ENCODE measurements at regions not wholly inside any gene's neighbourhood (a gene's known extent, or its start where the extent isn't known, plus 50 kb on each side); places are given as distances from the start of the nearest gene placed in this dataset.
"Not testable (repeated sequence)": the region's sequence is repeated elsewhere in the genome, so short reads cannot be mapped to it uniquely, and the experiment has no call there.

GRCh38 chr6:105867277-105867676 lies 218.9 kb upstream of the PRDM1 start:
- Histone ChIP-seq H3K36me3 (ENCODE audit: insufficient read depth, low read length) (no peaks in the 10 kb centered on the region), H3K4me3 (ENCODE audit: low read length) (no peak overlapping the region), H3K4me1 (ENCODE audit: insufficient read depth, low read length) (no peaks in the 10 kb centered on the region), H3K27ac (ENCODE audit: low read depth in 1 of 2, low read length in 2 of 2) (no peak overlapping the region), H3K9me3 (ENCODE audit: control insufficient read depth in 1 of 2, insufficient read depth in 1 of 2, low read length in 2 of 2) (no peaks in the 10 kb centered on the region), H3K27me3 (ENCODE audit: control insufficient read depth in 1 of 2, insufficient read depth in 2 of 2, low read length in 2 of 2) (no peaks in the 10 kb centered on the region)
- ChIA-PET POLR2A (no interaction called here), CTCF (no interaction called here)
- no peak for ATAC-seq (ENCODE audit: poor library complexity)
- Mint-ChIP-seq H3K4me3 (no peak overlapping the region), H3K27me3 (peaks cover 8% of the 10 kb centered on the region), H3K27ac (no peak overlapping the region), H3K36me3 (ENCODE audit: low read depth) (no peaks in the 10 kb centered on the region), H3K9me3 (peaks cover 2% of the 10 kb centered on the region), H3K4me1 (ENCODE audit: low read depth) (no peaks in the 10 kb centered on the region)
- peak in 2 of 14 experiments; percentile 29 for DNase-seq
- intact Hi-C loops (cut with DNase I, micrococcal nuclease), result no loop called here
- TF ChIP-seq CTCF (IDR thresholded peaks at IDR 0.05), result no peak

DNA sequence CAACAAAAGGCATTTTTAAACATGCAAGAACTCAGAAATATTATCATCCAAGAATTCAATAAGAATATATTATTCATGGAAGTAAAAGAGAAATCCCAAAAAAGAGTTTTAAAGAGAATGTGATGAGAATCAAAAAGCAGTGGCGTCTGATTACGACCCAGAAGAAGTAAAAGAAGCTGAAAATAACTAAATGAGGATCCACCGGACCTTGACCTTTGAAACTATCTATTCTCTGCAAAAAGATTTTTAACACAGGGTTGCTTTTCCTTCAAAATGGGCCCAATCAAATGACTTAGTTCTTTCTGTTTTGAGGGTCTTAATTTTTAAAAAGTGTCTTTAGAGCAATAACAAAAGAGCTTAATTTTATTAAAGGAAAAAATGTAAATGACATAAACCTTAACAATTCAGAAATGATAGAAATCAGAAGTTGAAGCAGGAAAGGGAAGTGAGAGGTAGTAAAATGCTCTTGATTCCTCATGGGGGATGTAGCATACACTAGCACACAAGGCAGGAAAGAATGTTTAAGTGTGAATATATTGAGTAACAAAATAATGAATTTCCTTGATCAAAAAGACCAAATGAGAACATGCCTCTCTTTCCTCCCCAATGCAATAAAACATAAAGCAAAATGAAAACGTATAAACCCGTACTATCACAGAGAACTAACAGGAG lies 223.1 kb upstream of the PRDM1 start:
- Histone ChIP-seq H3K27ac (ENCODE audit: low read depth in 1 of 2, low read length in 2 of 2) (no peak overlapping the region), H3K9me3 (ENCODE audit: control insufficient read depth in 1 of 2, insufficient read depth in 1 of 2, low read length in 2 of 2) (no peaks in the 10 kb centered on the region), H3K4me1 (ENCODE audit: insufficient read depth, low read length) (no peaks in the 10 kb centered on the region), H3K36me3 (ENCODE audit: insufficient read depth, low read length) (no peaks in the 10 kb centered on the region), H3K27me3 (ENCODE audit: control insufficient read depth in 1 of 2, insufficient read depth in 2 of 2, low read length in 2 of 2) (no peaks in the 10 kb centered on the region), H3K4me3 (ENCODE audit: low read length) (no peak overlapping the region)
- H3K27ac Mint-ChIP-seq, result no peak overlapping the region
- ChIA-PET CTCF (no interaction called here), POLR2A (no interaction called here)
- intact Hi-C loops (cut with DNase I, micrococcal nuclease), result no loop called here
- ATAC-seq (ENCODE audit: poor library complexity) (no peak), DNase-seq (no peak)
- peaks cover 2% of the 10 kb centered on the region for H3K9me3 Mint-ChIP-seq
- H3K27me3 Mint-ChIP-seq, result no peaks in the 10 kb centered on the region
- H3K36me3 Mint-ChIP-seq (ENCODE audit: low read depth), result no peaks in the 10 kb centered on the region
- no peak overlapping the region for H3K4me3 Mint-ChIP-seq
- H3K4me1 Mint-ChIP-seq (ENCODE audit: low read depth), result no peaks in the 10 kb centered on the region
- TF ChIP-seq CTCF (IDR thresholded peaks at IDR 0.05), result no peak

DNA sequence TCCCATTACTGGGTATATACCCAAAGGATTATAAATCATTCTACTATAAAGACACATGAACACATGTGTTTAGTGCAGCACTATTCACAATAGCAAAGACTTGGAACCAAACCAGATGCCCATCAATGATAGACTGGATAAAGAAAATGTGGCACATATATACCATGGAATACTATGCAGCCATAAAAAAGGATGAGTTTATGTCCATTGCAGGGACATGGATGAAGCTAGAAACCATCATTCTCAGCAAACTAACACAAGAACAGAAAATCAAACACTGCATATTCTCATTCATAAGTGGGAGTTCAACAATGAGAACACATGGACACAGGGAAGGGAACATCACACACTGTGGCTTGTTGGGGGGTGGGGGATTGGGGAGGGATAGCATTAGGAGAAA lies 225.2 kb upstream of the PRDM1 start:
- ATAC-seq (ENCODE audit: poor library complexity); H3K4me3 Mint-ChIP-seq: not testable (repeated sequence)

DNA sequence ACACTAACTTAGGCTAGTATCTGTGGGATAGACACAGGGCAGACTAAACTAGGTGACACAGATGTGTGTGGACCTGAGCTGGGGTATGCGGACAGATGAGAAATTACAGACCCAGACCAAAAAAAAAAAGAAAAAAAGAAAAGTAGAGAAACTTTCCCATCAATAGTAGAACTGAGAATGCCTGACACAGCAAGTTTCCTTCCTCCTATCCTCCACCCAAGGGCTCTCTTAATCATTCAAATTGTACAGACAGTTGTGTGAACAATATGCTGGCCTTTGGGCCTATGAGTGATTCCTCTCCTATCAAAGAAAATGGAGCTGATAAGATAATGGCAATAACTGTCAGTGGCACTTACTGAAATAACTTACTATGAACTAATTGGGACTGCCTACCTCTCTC lies 226.7 kb upstream of the PRDM1 start:
- no peaks in the 10 kb centered on the region for H3K36me3 Mint-ChIP-seq (ENCODE audit: low read depth)
- Histone ChIP-seq H3K4me1 (ENCODE audit: insufficient read depth, low read length) (no peaks in the 10 kb centered on the region), H3K27ac (ENCODE audit: low read depth in 1 of 2, low read length in 2 of 2) (no peak overlapping the region), H3K36me3 (ENCODE audit: insufficient read depth, low read length) (no peaks in the 10 kb centered on the region), H3K4me3 (ENCODE audit: low read length) (no peak overlapping the region), H3K9me3 (ENCODE audit: control insufficient read depth in 1 of 2, insufficient read depth in 1 of 2, low read length in 2 of 2) (no peaks in the 10 kb centered on the region), H3K27me3 (ENCODE audit: control insufficient read depth in 1 of 2, insufficient read depth in 2 of 2, low read length in 2 of 2) (no peaks in the 10 kb centered on the region)
- no peaks in the 10 kb centered on the region for H3K4me1 Mint-ChIP-seq (ENCODE audit: low read depth)
- CTCF ChIA-PET, result no interaction called here
- ATAC-seq (ENCODE audit: poor library complexity) (no peak), DNase-seq (no peak)
- POLR2A ChIA-PET, result no interaction called here
- intact Hi-C loops (cut with DNase I, micrococcal nuclease), result no loop called here
- H3K9me3 Mint-ChIP-seq, result no peaks in the 10 kb centered on the region
- no peak overlapping the region for H3K27ac Mint-ChIP-seq
- no peak overlapping the region for H3K4me3 Mint-ChIP-seq
- no peak for TF ChIP-seq CTCF (IDR thresholded peaks at IDR 0.05)
- no peaks in the 10 kb centered on the region for H3K27me3 Mint-ChIP-seq

More for the DNA sequence above, 225.2 kb upstream of the PRDM1 start:
- DNase-seq; CTCF ChIA-PET; H3K4me1 Mint-ChIP-seq (ENCODE audit: low read depth); H3K27me3 Mint-ChIP-seq; H3K9me3 ChIP-seq (ENCODE audit: control insufficient read depth in 1 of 2, insufficient read depth in 1 of 2, low read length in 2 of 2); POLR2A ChIA-PET; H3K36me3 Mint-ChIP-seq (ENCODE audit: low read depth); H3K4me3 ChIP-seq (ENCODE audit: low read length); H3K9me3 Mint-ChIP-seq; H3K27ac ChIP-seq (ENCODE audit: low read depth in 1 of 2, low read length in 2 of 2); H3K36me3 ChIP-seq (ENCODE audit: insufficient read depth, low read length); H3K4me1 ChIP-seq (ENCODE audit: insufficient read depth, low read length); H3K27me3 ChIP-seq (ENCODE audit: control insufficient read depth in 1 of 2, insufficient read depth in 2 of 2, low read length in 2 of 2); intact Hi-C loops (cut with DNase I, micrococcal nuclease); H3K27ac Mint-ChIP-seq: not testable (repeated sequence)

DNA sequence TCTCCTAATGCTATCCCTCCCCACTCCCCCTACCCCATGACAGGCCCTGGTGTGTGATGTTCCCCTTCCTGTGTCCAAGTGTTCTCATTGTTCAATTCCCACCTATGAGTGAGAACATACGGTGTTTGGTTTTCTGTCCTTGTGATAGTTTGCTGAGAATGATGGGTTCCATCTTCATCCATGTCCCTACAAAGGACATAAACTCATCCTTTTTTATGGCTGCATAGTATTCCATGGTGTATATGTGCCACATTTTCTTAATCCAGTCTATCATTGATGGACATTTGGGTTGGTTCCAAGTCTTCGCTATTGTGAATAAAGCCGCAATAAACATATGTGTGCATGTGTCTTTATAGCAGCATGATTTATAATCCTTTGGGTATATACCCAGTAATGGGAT lies 227.5 kb upstream of the PRDM1 start:
- H3K36me3 Mint-ChIP-seq (ENCODE audit: low read depth); H3K9me3 Mint-ChIP-seq; ATAC-seq (ENCODE audit: poor library complexity); H3K36me3 ChIP-seq (ENCODE audit: insufficient read depth, low read length); POLR2A ChIA-PET; H3K27me3 ChIP-seq (ENCODE audit: control insufficient read depth in 1 of 2, insufficient read depth in 2 of 2, low read length in 2 of 2); H3K4me1 ChIP-seq (ENCODE audit: insufficient read depth, low read length); CTCF ChIA-PET; DNase-seq; H3K27ac Mint-ChIP-seq; intact Hi-C loops (cut with DNase I, micrococcal nuclease); H3K9me3 ChIP-seq (ENCODE audit: control insufficient read depth in 1 of 2, insufficient read depth in 1 of 2, low read length in 2 of 2); H3K27ac ChIP-seq (ENCODE audit: low read depth in 1 of 2, low read length in 2 of 2); H3K4me3 ChIP-seq (ENCODE audit: low read length); H3K27me3 Mint-ChIP-seq; H3K4me1 Mint-ChIP-seq (ENCODE audit: low read depth); H3K4me3 Mint-ChIP-seq: not testable (repeated sequence)
